Fibroblast of pulmonary artery (primary cell): ENCODE measurements at regions not wholly inside any gene's neighbourhood (a gene's known extent, or its start where the extent isn't known, plus 50 kb on each side); places are given as distances from the start of the nearest gene placed in this dataset.

Experiments
- DNase-seq: peaks from one replicate; pipeline ENCODE4 v3.0.0-alpha.2; 2010; ENCODE audit warnings: low read depth
- H3K4me3 ChIP-seq: replicated peaks from 2 replicates; pipeline ENCODE4 v1.5.1; 2011; ENCODE audit warnings: low read depth, mild to moderate bottlenecking, control low read depth, low read length, moderate library complexity
- TF ChIP-seq, protein P1 (sequence below): IDR thresholded peaks from 2 replicates; pipeline ENCODE4 v1.5.1; 2011; ENCODE audit warnings: mild to moderate bottlenecking, control low read depth, low read length, inconsistent platforms; ENCODE audit errors: missing control alignments

DNA sequence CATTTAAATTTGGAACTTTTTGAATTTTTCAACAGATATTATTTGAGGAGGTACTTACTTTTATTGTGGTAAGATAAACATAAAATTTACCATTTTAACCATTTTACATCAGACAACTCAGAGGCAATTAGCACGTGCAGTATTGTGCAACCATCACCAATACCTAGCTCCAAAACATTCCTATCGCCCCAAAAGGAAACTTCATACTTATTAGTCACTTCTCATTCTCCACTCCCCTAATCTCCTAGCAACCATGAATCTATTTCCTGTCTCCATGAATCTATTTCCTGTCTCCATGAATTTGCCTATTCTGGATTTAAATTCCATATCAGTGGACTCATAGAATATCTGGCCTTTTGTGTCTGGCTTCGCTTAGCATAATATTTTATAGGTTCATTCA lies 69.9 kb upstream of the FAM136A start:
- H3K4me3 ChIP-seq: no peak overlapping the region
- DNase-seq: peak; percentile 88
- TF ChIP-seq, protein P1, sequence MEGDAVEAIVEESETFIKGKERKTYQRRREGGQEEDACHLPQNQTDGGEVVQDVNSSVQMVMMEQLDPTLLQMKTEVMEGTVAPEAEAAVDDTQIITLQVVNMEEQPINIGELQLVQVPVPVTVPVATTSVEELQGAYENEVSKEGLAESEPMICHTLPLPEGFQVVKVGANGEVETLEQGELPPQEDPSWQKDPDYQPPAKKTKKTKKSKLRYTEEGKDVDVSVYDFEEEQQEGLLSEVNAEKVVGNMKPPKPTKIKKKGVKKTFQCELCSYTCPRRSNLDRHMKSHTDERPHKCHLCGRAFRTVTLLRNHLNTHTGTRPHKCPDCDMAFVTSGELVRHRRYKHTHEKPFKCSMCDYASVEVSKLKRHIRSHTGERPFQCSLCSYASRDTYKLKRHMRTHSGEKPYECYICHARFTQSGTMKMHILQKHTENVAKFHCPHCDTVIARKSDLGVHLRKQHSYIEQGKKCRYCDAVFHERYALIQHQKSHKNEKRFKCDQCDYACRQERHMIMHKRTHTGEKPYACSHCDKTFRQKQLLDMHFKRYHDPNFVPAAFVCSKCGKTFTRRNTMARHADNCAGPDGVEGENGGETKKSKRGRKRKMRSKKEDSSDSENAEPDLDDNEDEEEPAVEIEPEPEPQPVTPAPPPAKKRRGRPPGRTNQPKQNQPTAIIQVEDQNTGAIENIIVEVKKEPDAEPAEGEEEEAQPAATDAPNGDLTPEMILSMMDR: no peak

DNA sequence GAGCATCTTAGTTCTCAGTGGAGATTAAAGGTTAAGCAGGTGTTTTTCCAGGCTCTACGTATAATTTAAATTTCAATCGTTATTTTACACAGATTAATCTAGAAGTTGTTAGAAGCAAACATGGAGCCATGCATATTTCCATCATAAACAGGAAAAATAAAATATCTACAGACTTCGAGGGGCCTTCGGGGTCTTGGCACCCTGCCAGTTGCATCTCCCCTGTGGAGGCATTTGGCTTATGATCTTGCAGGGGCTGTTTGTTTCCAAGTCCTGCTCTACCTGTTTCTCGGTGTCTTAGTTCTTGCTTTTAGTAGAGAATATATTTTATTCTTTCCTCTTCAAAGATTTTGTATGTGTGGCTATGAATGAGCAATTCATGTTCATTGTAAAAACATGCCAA lies 67.2 kb upstream of the FAM136A start:
- DNase-seq: no peak
- no peak overlapping the region for H3K4me3 ChIP-seq
- TF ChIP-seq, protein P1: no peak

DNA sequence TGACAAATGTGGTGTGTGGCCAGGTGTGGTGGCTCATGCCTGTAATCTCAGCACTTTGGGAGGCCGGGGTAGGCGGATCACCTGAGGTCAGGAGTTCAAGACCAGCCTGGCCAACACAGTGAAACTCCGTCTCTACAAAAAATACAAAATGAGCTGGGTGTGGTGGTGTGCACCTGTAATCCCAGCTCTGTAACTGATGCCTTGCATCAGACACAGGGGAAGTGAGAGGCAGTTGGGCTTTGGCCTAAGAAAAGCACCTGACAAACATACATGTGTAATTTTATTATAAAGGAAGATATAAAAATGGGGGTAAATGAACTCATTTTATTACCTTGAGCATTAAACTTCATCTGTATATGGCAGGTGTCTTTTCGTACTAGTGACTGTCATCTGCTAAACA lies 66.7 kb upstream of the FAM136A start:
- H3K4me3 ChIP-seq: no peak overlapping the region
- no peak for DNase-seq
- TF ChIP-seq, protein P1: no peak

DNA sequence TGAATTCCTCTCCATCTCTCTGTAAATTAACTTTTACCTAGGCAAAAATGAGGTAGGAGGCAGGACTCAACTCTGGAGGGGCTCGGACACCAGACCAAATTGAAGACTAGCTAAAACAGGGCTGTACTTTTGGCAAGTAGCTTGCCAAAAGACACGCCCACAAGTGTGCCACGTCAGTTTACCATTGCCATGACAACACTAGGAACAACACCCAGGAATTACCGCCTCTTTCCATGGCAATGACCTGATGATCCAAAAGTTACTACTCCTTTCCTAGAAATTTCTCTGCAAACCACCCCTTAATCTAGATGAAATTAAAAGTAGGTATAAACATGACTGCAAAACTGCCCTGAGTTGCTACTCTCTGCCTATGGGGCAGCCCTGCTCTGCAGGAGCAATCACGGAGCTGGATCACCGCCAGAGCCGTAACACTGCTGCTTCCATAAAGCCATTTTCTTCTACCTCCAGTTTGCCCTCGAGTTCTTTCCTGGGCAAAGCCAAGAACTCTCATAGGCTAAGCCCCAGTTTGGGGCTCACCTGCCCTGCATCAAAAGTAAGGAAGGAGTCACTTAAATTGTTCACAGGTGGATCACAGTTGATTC lies 66.0 kb upstream of the FAM136A start:
- TF ChIP-seq, protein P1: no peak
- no peak overlapping the region for H3K4me3 ChIP-seq
- DNase-seq: peak; percentile 53

DNA sequence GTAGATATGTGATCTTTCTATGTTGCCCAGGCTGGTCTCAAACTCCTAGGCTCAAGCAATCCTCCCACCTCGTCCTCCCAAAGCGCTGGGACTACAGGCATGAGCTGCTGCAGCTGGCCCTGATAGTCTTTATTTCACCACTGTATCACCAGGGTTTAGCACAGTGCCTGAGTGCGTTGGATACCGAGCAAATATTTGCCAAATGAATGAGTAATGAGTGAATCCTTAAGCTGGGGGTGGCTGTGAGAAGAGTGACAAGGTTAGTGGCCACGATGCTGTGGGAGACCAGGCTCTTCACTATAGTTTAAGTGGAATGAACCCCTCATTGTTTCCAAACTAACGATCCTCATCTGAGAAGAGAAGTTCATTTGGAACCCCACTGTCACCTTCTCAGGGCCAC lies 60.8 kb upstream of the FAM136A start:
- no peak overlapping the region for H3K4me3 ChIP-seq
- TF ChIP-seq, protein P1: no peak
- DNase-seq: no peak

DNA sequence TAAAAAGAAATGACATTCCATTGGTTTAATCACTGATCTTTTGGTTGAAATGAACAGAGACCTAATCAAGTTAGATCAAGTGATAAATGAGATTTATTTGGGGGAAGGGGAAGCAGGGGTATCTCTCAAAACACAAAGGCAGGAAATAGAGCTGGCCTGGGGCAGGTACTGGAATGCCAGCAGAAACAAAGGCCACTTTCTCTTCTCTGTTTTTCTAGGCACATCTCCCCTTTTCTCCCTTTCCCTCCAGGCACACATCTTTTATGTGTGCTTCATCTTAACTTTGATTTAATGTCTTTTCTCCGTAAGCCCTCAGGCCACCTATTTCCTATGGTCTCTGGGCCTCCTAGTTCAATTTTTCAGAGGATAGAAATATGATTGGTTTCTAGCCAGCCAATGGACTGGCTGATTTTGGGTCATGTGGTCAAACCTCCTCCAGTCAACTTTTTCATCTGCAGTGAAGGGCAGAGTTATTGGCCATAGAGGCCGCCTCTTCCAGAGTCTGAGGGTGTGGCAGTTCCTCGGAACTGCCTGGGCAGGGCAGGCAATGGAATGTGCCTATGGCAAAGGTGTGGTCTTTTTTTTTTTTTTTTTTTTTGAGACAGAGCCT lies 58.9 kb upstream of the FAM136A start:
- no peak for DNase-seq
- TF ChIP-seq, protein P1: no peak
- no peak overlapping the region for H3K4me3 ChIP-seq

DNA sequence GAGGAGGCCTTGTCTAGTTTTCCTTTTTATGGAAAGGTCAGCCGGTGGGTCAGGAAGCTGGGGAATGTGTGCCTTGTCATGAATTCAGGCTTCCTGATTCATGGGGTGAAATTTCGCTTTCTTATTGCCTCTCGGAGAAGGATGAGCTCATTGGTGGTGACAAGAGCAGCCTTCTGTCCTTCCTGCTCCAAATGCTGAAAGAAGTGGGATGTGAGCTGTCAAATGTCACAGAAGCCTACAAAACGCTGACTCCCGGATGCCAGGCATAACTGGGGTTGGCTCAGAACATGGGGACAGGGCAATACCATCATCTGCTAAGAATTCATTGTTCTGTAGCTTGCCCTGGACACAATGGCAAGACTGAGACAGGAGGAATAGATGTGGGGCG lies 55.8 kb upstream of the FAM136A start:
- TF ChIP-seq, protein P1: no peak
- peak; percentile 11 for DNase-seq
- H3K4me3 ChIP-seq: no peak overlapping the region
